CD4-positive, alpha-beta T cell treated with Interleukin-4 for 4 hours (primary cell): ENCODE measurements at regions not wholly inside any gene's neighbourhood (a gene's known extent, or its start where the extent isn't known, plus 50 kb on each side); places are given as distances from the start of the nearest gene placed in this dataset.
"Not testable (repeated sequence)": the region's sequence is repeated elsewhere in the genome, so short reads cannot be mapped to it uniquely, and the experiment has no call there.

Experiments
- DNase-seq: peaks from one replicate; pipeline ENCODE4 v3.0.0-alpha.2; 2020

DNA sequence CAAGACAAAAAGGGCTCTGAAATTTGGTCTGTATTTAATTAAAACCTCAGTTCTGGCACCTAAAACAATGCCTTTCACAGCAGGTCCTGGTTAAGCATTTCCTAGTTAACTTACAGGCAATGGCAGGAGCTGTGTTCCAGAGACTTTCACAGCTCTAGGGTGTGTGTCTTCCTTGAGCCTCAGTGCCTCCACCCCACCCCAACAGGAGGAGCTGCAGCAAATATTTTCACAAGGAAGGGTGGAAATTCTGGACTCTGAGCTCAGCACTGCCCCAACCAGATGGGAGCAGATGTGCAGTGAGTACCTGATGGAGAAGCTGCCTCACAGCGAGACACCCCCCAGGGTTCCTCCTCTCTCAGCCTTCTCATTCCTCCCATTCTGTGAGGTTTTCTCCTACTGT, 106.3 kb upstream of the SPATA12 start:
- DNase-seq: no peak

DNA sequence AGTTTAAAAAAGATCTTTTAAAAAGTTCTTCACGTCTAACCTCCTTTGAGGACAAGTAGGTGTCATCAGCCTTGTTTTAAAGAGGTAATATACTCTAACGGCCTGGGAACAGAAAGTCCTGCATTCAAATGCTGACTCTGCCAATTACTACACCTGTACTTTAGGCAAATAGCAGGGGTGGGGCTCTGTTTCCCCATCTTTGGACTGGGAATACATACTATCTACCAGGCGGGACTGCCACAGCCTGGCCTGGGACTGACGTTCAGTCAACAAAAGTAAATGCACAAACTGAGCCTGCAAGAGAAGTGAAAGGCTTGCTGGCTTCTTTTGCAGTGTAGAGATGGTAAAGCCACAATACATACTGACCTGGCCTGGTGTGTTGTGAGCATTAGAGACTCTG, 107.6 kb upstream of the SPATA12 start:
- no peak for DNase-seq

DNA sequence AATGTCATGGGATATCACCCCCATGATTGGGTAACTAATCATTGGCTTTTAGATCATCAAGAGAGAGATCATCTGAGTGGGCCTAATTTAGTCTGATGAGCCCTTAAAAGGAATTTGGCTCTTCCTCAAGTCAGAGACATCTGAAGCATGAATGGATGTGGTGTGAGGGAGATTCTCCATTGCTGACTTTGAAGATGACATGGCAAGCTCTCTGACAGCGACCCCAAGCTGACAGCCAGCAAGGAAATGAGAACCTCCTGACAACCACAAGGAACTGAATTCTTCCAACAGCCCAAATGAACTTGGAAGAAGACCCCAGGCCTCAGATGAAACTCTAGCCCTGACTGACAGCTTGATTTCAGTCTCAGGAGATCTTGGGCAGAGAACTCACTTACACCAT, 108.4 kb upstream of the SPATA12 start:
- DNase-seq: no peak

DNA sequence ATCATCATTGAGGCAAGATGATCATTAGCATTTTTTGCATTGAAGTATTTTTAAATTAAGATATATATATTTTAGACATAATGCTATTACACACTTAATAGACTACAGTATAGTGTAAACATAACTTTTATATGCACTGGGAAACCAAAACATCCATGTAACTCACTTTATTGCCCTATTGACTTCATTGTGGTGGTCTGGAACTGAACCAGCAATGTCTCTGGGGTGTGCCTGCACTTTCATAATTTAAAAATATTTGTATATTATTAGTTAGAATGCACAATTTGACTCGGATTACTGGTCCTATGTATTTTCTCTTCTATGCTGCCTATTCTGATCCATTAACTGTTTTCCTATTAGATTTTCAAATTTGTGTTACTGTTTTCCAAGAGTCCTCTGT, 109.1 kb upstream of the SPATA12 start:
- DNase-seq: no peak

DNA sequence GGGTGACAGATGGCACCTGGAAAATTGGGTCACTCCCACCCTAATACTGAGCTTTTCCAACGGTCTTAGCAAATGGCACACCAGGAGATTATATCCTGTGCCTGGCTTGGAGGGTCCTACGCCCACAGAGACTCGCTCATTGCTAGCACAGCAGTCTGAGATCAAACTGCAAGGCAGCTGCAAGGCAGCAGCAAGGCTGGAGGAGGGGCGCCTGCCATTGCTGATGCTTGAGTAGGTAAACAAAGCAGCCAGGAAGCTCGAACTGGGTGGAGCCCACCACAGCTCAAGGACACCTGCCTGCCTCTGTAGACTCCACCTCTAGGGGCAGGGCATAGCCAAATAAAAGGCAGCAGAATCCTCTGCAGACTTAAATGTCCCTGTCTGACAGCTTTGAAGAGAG, 115.1 kb upstream of the SPATA12 start:
- DNase-seq: not testable (repeated sequence)

DNA sequence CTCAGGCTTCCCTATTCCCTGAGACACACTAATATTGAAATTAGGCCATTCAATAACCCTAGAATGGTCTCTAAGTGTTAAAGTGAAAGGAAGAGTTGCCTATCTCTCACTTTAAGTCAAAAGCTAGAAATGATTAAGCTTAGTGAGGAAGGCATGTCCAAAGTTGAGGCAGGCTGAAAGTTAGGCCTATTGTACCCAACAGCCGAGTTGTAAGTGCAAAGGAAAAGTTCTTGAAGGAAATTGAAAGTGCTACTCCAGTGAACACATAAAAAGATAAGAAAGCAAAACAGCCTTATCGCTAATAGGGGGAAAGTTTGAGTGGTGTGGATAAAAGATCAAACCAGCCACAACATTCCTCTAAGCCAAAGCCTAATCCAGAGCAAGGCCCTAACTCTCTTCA, 117.9 kb upstream of the SPATA12 start:
- no peak for DNase-seq

DNA sequence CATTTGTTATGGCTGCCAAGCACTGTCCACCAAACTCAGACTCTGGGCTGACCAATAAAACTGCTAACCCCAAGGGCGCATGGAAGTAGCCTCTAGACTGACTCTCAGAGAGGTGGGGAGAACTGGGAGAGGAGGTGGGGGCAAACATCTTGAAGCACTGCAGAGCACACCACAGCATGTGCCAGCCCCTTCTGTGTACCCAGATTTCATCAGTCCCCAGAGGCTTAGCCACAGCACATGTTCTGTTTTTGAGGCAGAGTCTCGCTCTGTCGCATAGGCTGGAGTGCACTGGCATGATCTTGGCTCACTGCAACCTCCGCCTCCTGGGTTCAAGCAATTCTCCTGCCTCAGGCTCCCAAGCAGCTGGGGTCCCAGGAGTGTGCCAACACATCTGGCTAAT, 119.5 kb upstream of the SPATA12 start:
- no peak for DNase-seq

DNA sequence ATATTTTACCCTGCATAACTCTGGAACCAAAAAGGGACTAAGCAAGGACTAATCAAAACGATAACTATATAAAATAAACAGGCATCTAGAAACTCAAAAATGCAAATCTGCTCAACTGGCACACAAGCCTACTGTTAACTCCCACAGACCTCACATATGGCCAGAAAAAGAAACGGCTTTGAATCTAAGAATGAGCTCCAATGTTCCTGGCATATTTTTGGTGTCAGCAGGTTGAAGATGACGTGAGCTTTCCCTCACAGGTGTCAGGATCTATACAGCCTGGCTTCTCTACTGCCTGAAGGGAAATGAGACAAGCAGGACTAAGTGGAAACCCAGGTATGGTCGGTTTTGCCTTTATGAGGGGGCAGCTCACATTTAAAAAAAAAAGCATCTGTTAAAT, 120.1 kb upstream of the SPATA12 start:
- DNase-seq: no peak

DNA sequence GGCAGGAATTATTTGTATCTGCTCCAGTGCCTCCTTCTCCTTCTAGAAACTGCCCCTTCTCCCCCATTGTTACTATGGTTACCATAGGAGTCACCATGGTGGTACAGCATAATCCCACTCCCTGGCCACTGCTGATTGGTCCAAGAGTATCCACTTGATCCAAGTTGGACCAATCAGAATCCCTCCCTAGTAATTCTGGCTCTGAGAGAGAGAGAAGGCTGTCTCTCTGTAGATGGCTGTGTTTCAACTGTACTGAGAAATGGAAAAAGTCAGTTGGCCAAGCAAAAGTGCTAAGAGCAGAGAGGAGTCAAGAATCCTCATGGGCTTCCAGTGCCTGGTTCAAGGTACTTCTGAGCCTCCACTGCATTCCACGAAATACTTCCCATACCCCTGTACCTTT, 120.6 kb upstream of the SPATA12 start:
- no peak for DNase-seq

DNA sequence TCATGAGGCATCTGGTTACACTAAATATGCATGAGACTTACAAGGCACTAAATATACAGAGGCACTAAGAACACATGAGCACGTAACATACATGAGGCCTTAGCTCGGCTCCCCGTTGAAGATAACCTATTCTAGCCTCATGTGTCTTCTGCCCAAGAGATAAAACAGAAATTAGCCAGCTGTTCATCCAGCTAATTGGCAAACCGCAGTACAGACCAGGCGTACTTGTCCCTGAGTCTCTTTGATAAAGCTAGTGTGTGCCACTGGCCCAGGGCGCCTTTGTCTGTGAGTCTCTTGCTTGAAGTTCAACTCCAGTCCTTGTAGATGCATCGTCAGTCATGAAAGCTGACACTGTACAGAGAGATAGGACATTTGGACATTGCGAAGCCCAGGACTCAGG, 121.9 kb upstream of the SPATA12 start:
- DNase-seq: no peak

DNA sequence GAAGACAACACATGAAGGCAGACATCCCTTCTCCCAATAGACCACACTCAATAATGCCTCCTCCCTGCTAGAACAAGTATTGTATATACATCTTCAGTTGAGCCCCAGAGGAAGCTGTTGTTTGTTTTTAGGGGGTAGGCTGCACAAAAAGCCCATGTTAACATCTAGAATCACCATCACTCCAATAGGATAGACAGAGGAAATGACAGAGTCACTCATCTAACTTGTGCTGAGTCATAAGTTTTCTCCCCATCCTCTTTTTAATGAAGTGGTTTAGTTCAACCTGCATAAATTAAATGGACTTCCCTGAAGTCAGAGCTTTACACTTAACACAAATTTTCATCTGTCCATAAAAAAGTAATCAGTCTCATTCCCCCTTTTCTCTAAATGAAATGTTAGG, 122.9 kb upstream of the SPATA12 start:
- DNase-seq: no peak

DNA sequence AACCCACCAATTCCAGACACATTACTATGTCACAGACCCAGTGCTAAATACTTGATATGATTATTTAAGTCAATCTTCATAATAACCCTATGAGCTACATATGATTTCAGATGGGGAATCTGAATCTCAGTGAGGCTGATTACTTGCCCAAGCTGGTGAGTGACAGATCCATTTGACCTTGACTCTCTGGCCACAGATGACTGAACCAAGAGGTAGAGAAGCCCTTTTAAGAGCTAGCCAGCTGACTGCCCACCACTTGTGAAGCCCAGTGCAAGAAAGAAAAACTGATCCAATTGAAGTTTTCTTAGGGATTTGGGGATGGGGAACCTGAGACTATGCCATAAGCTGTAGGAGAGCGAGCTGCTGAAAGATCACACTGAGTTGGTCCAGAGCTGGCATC, 124.7 kb upstream of the SPATA12 start:
- DNase-seq: no peak

DNA sequence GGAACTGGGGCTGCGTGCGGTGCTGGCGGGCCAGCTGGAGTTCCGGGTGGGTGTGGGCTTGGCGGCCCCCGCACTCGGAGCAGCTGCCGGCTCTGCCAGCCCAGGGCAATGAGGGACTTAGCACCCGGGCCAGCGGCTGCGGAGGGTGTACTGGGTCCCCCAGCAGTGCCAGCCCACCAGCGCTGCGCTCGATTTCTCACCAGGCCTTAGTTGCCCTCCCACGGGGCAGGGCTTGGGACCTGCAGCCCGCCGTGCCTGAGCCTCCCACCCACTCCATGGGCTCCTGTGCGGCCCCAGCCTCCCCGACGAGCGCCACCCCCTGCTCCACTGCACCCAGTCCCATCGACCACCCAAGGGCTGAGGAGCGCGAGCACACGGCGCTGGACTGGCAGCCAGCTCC, 126.0 kb upstream of the SPATA12 start:
- not testable (repeated sequence) for DNase-seq

DNA sequence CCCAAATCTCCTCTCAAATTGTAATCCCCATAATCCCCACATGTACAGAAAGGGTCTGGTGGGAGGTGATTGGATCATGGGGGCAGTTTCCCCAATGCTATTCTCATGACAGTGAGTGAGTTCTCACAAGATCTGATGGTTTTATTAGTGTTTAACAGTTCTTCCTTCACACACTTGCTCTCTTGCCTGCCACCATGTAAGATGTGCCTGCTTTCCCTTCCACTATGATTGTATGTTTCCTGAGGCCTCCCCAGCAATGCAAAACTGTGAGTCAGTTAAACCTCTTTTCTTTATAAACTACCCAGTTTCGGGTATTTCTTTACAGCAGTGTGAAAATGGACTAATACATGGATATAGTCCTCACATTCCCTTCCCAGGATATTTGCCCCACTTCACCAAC, 126.7 kb upstream of the SPATA12 start:
- DNase-seq: no peak

DNA sequence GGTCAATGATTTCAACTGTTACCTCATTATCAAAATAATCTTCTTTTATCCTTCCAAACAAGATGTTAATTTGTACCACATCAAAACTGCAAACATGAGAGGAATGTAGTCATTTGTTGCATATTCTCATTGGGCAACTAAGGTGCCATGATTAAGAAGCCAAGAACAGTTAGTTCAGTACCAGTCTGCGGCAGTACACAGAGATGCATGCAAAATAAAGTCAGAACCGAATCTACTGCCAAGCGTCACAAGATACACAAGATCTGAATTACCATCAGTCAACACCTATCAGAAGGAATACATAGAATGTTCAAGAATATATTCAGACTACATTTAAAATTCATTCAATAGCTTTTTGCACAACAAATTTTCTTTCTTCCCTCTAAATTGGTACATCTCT, 127.6 kb upstream of the SPATA12 start:
- DNase-seq: no peak

DNA sequence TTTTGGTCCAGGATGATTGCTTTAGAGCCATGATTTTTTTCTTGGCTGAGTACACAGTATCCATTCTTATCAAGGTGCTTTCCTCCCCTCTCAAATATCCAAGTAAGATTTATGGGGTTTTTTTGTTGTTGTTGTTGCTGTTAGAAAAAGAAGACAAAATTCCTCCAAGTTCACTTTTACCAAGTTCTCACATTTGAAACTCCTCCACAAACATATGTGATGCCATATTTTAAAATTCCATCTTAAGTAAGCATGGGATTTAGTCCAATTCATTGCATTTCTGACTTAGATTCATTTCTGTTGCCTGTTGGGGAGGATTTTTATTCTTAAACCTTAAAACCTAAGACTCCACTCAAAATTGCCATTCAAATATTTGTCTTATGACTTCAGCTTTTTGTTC, 128.6 kb upstream of the SPATA12 start:
- DNase-seq: no peak

DNA sequence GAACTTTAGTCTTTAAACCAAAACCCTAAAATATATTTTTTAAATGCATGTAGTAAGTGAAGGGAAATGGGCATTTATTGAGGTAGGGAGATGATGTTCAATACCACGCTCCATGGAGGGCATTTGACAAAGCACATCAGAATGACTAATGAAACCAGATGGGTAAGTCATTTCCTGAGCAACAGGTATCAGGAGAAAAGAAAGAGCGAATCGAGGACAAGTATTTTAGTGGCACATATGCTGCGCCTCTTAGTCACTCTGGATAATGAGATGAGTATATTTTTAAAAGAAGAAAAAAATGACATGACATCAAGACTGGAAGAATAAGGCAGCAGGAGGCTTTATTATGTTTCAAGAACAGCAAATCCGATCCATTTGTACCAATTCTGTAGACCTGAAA, 129.0 kb upstream of the ARHGEF3 start:
- peak; percentile 73 for DNase-seq

DNA sequence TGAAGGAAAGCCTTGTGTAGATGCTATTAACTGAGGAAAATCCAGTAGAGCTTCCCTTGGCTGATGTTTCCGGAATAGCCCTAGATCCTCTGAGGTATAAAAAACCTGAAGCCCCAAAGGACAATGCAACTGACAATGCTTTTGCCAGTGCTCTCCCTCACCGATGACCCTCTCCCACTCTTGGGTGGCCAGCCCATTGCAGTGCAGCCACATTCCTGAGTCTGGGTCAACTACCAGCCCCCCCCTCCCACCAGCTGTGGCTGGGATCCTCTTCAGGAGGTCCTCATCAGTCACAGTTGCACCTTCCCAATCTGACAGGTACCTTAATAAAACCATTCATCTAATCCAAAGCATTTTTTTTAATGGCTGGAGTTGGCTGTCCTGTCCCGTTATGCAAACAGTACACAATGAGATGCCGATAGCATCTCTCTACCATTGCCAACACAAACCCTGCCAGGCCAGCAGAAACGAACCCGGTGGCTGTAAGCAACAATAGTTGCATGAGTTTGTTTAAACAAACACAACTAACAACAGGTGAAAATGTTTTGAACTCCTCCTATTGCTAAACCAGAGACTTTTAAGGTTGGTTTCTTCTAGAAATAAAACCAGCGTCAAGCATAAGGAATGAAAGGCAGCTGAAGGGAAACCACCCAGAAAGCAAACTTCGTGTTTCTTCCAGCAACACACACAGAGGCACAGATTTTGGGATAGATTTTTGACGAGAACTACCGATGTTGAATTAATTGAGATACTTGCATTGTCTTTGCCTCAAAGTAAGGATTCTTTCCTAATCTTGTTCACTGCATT, 128.3 kb upstream of the ARHGEF3 start:
- no peak for DNase-seq

DNA sequence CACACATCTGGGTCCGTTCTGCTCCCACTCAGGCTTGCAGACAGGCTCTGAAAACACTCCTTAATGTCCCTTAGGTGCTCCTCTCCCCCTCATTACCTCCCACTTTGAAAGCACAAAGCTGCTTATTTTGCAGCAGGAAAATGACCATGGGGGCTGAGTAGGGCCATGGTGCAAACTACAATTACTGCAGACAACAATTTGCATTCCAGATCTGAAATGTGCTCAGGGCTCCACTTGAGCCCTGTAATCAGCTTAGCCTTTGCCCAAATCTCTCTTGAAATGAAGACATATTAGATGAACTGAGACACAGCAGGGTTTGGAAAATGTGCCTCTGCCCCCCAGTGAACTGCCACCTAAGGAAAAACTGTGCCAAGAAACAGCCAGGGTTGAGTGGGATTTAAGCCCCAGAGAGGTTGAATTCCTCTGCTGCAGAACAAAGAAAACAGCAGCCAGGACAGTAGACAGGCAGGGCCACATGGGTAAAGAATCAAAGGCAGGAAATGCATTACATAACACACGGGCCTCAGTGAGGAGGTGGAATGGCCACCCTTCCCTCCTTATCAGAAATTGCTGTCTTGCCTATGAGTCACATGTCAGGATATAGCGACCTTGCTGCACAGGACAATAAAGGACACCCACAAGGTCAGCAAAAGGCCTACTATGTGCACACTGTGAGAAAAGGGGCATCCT, 126.8 kb upstream of the ARHGEF3 start:
- DNase-seq: peak; percentile 74

DNA sequence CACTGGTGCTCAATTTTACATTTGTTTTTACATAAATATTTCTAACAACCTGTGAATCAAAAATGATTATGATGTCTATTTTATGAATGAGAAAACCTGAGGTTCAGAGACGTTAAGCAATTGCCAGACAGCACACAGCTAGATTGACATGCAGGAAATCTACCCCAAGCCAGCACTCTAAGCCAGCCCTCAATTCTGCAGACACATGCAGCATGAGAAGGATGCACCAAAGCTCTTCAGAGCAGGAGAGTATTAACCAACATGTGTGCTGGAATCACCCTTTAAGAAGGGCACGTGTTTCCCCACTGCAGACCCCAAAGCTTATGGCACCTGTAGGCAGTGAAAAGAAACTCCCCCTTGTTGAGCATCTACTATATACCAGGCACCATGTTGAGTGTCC, 126.1 kb upstream of the ARHGEF3 start:
- DNase-seq: no peak

DNA sequence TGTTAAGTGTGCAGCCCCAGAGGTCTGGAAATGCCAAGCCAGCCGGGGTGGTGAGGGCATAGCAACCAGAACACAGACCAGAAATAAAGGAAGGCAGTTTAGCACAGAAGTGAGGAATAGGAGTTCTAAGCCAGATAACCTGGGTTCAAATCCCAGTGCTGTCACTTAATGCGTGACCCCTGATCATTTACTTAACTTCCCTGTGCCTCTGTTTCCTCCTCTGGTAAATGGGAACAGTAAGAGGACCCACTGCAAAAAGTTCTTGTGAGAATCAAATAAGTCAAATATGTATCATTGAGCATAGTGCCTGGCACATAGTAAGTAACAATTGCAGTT, 125.2 kb upstream of the ARHGEF3 start:
- no peak for DNase-seq

DNA sequence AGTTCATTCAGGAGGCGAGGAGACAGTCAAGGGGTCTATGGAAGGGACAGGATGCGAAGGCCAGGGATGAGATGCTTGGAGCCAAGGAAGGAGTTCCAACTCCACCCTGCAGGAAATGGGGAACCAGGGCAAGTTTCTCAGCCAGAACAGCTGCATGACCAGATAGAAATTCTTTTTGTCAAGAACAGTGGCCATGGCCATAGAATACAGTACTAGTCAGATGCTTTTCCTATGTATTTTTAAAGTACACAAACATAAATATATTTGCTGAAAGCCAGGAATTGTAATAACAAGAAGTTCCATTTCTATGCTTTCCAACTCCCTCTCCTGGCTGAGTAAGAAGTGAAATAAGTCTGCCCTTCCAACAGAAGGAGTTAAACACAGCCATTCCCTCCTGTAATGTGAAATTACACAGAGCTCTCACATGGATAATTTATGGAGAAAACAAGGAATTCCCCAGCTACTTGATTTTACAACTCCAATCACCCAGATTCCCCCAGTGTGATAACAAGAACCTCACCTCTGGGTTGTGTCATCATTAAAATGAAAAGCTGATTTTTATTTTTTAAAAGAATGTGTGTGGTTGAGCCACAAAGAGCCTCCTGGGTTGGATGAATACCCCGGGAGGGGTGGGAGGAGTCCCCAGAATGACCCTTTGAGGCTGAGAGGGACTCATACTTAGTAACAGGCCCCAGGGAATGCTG, 124.6 kb upstream of the ARHGEF3 start:
- DNase-seq: no peak

DNA sequence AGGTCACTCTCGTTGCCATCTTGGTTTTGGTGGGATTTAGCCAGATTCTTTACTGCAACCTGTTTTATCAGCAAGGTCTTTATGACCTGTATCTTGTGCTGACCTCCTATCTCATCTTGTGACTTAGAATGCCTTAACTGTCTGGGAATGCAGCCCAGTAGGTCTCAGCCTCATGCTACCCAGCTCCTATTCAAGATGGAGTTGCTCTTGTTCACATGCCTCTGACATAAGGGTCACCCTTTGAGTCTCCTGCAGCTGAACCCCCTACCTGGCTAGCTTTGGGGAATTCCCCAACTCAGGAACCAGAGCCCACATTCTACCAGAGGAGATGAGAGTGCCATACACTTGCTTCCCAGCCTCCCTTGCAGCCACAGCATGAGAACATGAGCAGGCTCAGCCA, 123.0 kb upstream of the ARHGEF3 start:
- DNase-seq: not testable (repeated sequence)

DNA sequence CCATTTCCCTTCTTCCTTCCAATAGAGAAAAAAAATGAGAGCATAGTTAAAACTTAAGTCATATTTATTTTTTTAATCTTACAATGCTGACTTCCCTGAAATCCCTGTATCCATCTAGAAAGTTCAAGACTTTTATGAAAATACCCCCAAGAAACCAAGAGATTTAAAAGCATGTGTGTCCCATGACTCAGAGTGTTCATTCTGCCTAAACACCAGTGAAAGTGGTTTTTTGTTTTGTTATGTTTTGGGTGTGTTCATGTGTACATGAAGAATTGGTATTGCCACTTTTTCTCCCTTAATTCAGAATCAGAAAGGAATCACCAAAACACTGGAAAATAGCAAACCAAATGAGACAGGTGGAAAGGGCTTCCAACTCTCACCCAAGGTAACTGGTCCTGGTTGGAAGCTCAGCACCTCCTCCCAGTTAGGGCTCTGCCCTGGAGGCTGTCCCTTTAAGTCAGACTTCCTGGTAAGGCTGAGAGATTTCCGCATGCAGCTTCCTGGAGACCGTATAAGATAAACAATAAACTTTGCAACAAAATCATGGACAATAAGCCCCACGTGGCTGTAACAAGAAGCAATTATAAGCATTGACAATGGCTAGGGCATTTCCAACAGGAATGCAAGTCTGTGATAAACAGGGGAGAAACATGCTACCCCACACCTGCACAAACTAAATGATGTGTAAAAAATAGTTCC, 121.9 kb upstream of the ARHGEF3 start:
- peak; percentile 89 for DNase-seq
